DOHH2 (cell line): ENCODE measurements at regions not wholly inside any gene's neighbourhood (a gene's known extent, or its start where the extent isn't known, plus 50 kb on each side); places are given as distances from the start of the nearest gene placed in this dataset.

Experiments
- H3F3A ChIP-seq: fragments of 200-600 bp; sonication (generic), shearing (Covaris generic); 2 replicates; pipeline ENCODE4 v1.6.0; 2016; ENCODE audit warnings: antibody characterized with exemption, mild to moderate bottlenecking; ENCODE audit not compliant: control insufficient read depth, insufficient read depth
- H3K27ac ChIP-seq: fragments of 200-600 bp; sonication (generic); 2 replicates; pipeline ENCODE4 v1.5.1; 2014; ENCODE audit warnings: low read depth, mild to moderate bottlenecking, low read length, moderate library complexity
- H3K27me3 ChIP-seq: fragments of 200-600 bp; sonication (generic); 2 replicates; pipeline ENCODE4 v1.6.1; 2014; ENCODE audit warnings: mild to moderate bottlenecking, low read length, mixed read lengths; ENCODE audit not compliant: control insufficient read depth
- H3K36me3 ChIP-seq: fragments of 200-600 bp; sonication (generic); 2 replicates; pipeline ENCODE4 v1.6.1; 2014; ENCODE audit warnings: mild to moderate bottlenecking, low read length, moderate library complexity, mixed read lengths; ENCODE audit not compliant: control insufficient read depth
- H3K4me1 ChIP-seq: fragments of 200-600 bp; sonication (generic); 2 replicates; pipeline ENCODE4 v1.6.1; 2014; ENCODE audit warnings: mild to moderate bottlenecking, low read length, mixed read lengths; ENCODE audit not compliant: control insufficient read depth
- H3K4me2 ChIP-seq: fragments of 200-600 bp; sonication (generic); 2 replicates; pipeline ENCODE4 v1.6.0; 2014; ENCODE audit warnings: mild to moderate bottlenecking, low read length, moderate library complexity
- H3K4me3 ChIP-seq: fragments of 200-600 bp; sonication (generic); 2 replicates; pipeline ENCODE4 v1.5.1; 2014; ENCODE audit warnings: mild to moderate bottlenecking, low read length, mixed read lengths
- H3K79me2 ChIP-seq: fragments of 200-600 bp; sonication (generic); 2 replicates; pipeline ENCODE4 v1.6.1; 2014; ENCODE audit warnings: mild to moderate bottlenecking, low read length, mixed read lengths; ENCODE audit not compliant: control insufficient read depth
- H3K9me2 ChIP-seq: fragments of 200-600 bp; sonication (generic); replicated peaks from 2 replicates; pipeline ENCODE4 v1.6.1; 2014; ENCODE audit warnings: mild to moderate bottlenecking, low read length, mixed read lengths; ENCODE audit not compliant: control insufficient read depth
- H3K9me3 ChIP-seq: fragments of 200-600 bp; sonication (generic); 2 replicates; pipeline ENCODE4 v1.6.1; 2014; ENCODE audit warnings: antibody characterized with exemption, low read length, mixed read lengths; ENCODE audit not compliant: control insufficient read depth, insufficient read depth
- H4K20me1 ChIP-seq: fragments of 200-600 bp; sonication (generic); 2 replicates; pipeline ENCODE4 v1.6.0; 2014; ENCODE audit warnings: low read depth, mild to moderate bottlenecking, antibody characterized with exemption, low read length, moderate library complexity; ENCODE audit not compliant: control insufficient read depth, insufficient read depth
- CTCF ChIP-seq: fragments of 200-600 bp; sonication (generic); IDR thresholded peaks from one replicate; pipeline ENCODE4 v1.5.1; 2014; ENCODE audit warnings: antibody characterized with exemption, mild to moderate bottlenecking, low read depth, low read length; ENCODE audit not compliant: poor library complexity, severe bottlenecking
- EZH2phosphoT487 ChIP-seq: fragments of 200-600 bp; sonication (generic); IDR thresholded peaks from 2 replicates; pipeline ENCODE4 v1.6.1; 2017; ENCODE audit warnings: borderline replicate concordance, mild to moderate bottlenecking, antibody characterized with exemption, low read length, moderate library complexity, mixed read lengths

- H3K36me3 ChIP-seq = no peaks in the 10 kb centered on the region
- H3K79me2 ChIP-seq = no peaks in the 10 kb centered on the region
- H3K27ac ChIP-seq = no peak overlapping the region
- no peaks in the 10 kb centered on the region for H3K9me3 ChIP-seq
- peaks cover 2% of the 10 kb centered on the region for H3K27me3 ChIP-seq
- no peak for TF ChIP-seq CTCF
- no peak for TF ChIP-seq EZH2phosphoT487
- H3K4me1 ChIP-seq = peaks cover 9% of the 10 kb centered on the region
- H3K9me2 ChIP-seq = no peaks in the 10 kb centered on the region
- no peaks in the 10 kb centered on the region for H3F3A ChIP-seq
- no peak overlapping the region for H3K4me2 ChIP-seq
- no peaks in the 10 kb centered on the region for H4K20me1 ChIP-seq
- H3K4me3 ChIP-seq = no peak overlapping the region
Measured at GRCh38 chr5:77935506-77936364, 159.6 kb upstream of the TBCA start.

- Histone ChIP-seq H3K4me3 (no peak overlapping the region), H3K36me3 (no peaks in the 10 kb centered on the region), H3K4me1 (no peaks in the 10 kb centered on the region), H3F3A (no peaks in the 10 kb centered on the region), H4K20me1 (no peaks in the 10 kb centered on the region), H3K79me2 (no peaks in the 10 kb centered on the region), H3K9me2 (no peaks in the 10 kb centered on the region), H3K9me3 (no peaks in the 10 kb centered on the region), H3K27ac (no peak overlapping the region), H3K27me3 (peaks cover 5% of the 10 kb centered on the region), H3K4me2 (no peak overlapping the region)
- TF ChIP-seq CTCF (no peak), EZH2phosphoT487 (no peak)
Measured at GRCh38 chr5:77928776-77929300, 152.7 kb upstream of the TBCA start.

GRCh38 chr5:77926337-77926736, 150.2 kb upstream of the TBCA start:
- H3K4me2 ChIP-seq = no peak overlapping the region
- no peaks in the 10 kb centered on the region for H4K20me1 ChIP-seq
- H3K9me2 ChIP-seq = no peaks in the 10 kb centered on the region
- H3K4me3 ChIP-seq = no peak overlapping the region
- no peaks in the 10 kb centered on the region for H3K9me3 ChIP-seq
- no peaks in the 10 kb centered on the region for H3F3A ChIP-seq
- H3K27me3 ChIP-seq = peaks cover 5% of the 10 kb centered on the region; the same call in 1 of the 2 replicates
- no peak overlapping the region for H3K27ac ChIP-seq
- H3K79me2 ChIP-seq = no peaks in the 10 kb centered on the region
- no peaks in the 10 kb centered on the region for H3K4me1 ChIP-seq
- no peaks in the 10 kb centered on the region for H3K36me3 ChIP-seq
- TF ChIP-seq EZH2phosphoT487 = no peak
- TF ChIP-seq CTCF = no peak
